Astrocyte of the spinal cord (primary cell): ENCODE measurements at regions not wholly inside any gene's neighbourhood (a gene's known extent, or its start where the extent isn't known, plus 50 kb on each side); places are given as distances from the start of the nearest gene placed in this dataset.
A peak's percentile ranks its signal among the peaks of the same experiment; 100 is the strongest.

ENCODE experiments used
- DNase-seq: peaks from one replicate; pipeline ENCODE4 v3.0.0; 2011; ENCODE audit warnings: low read depth, low spot score
- H3K4me3 ChIP-seq: 2 replicates; pipeline ENCODE4 v1.5.1; 2011; ENCODE audit warnings: low read depth, mild to moderate bottlenecking, low read length, moderate library complexity
- CTCF ChIP-seq: IDR thresholded peaks from 2 replicates; pipeline ENCODE4 v1.5.1; 2012; ENCODE audit warnings: low read depth, mild to moderate bottlenecking, low read length, inconsistent platforms
- in situ Hi-C: cut with HindIII; loops from 2 replicates; pipeline ENCODE4 v1.10.0; 2017; ENCODE audit warnings: low sequenced_read_pairs

- TF ChIP-seq CTCF = no peak
- DNase-seq = no peak
- no peak overlapping the region for H3K4me3 ChIP-seq
- in situ Hi-C loops = no loop called here
Observed at GRCh38 chr10:3268025-3268424, 95.4 kb upstream of the PITRM1 start.

- H3K4me3 ChIP-seq = no peak overlapping the region
- TF ChIP-seq CTCF = no peak
- in situ Hi-C loops = no loop called here
- peak; percentile 12 for DNase-seq
Observed at GRCh38 chr10:3265088-3265487, 92.5 kb upstream of the PITRM1 start.

GRCh38 chr10:3264161-3264761 is 91.7 kb upstream of the PITRM1 start:
- no peak for DNase-seq
- no peak overlapping the region for H3K4me3 ChIP-seq
- in situ Hi-C loops = no loop called here
- no peak for TF ChIP-seq CTCF

GRCh38 chr10:3263747-3264146 is 91.2 kb upstream of the PITRM1 start:
- no peak for DNase-seq
- in situ Hi-C loops = no loop called here
- H3K4me3 ChIP-seq = no peak overlapping the region
- TF ChIP-seq CTCF = no peak

GRCh38 chr10:3263082-3263481 is 90.5 kb upstream of the PITRM1 start:
- TF ChIP-seq CTCF = no peak
- in situ Hi-C loops = no loop called here
- no peak for DNase-seq
- H3K4me3 ChIP-seq = no peak overlapping the region

- TF ChIP-seq CTCF = no peak
- in situ Hi-C loops = no loop called here
- H3K4me3 ChIP-seq = no peak overlapping the region
Observed at GRCh38 chr10:3261921-3262320, 89.3 kb upstream of the PITRM1 start.

More at GRCh38 chr10:3261921-3262320, 89.3 kb upstream of the PITRM1 start:
- DNase-seq = no peak
